Gastroesophageal sphincter (tissue), 3 donors: ENCODE measurements at regions not wholly inside any gene's neighbourhood (a gene's known extent, or its start where the extent isn't known, plus 50 kb on each side); places are given as distances from the start of the nearest gene placed in this dataset.

ENCODE experiments used
- POLR2A ChIP-seq, 2 donors: fragments of 450-650 bp; IDR thresholded peaks; one replicate each; pipeline ENCODE4 v1.6.1; 2017; ENCODE audit warnings: antibody characterized with exemption in 2 of 2, mild to moderate bottlenecking in 2 of 2, moderate library complexity in 1 of 2
- POLR2AphosphoS5 ChIP-seq: sonication (generic); formaldehyde crosslinking; IDR thresholded peaks from one replicate; pipeline ENCODE4 v1.6.1; 2017; ENCODE audit warnings: antibody characterized with exemption
- TF ChIP-seq, protein P1 (sequence below), 4 experiments: fragments of 200-600 bp in 2 of 4; fragments of 450-650 bp in 2 of 4; sonication (generic) in 1 of 4; IDR thresholded peaks; one replicate each; pipeline ENCODE4 v1.5.1; 2017 to 2019; ENCODE audit warnings: antibody characterized with exemption in 4 of 4, mild to moderate bottlenecking in 2 of 4, moderate library complexity in 2 of 4

DNA sequence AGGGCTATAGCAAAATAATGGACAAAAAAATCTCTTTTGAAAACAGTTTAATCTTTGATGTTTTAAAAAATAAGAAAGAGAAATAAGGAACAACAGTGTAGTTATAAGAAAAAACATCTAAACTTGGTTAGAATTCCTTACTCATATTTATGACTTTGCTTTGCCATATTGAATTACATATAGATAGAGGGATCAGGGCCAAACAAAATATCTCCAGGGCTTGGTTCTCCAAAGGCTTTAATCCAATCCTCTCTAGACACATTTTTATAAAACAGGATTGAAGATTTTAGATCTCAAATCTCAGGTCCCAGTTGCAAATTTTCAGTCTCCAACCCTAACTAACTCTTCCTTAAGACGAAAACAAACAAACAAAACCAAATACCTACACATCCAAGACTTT lies 72.6 kb upstream of the RHOBTB1 start:
- TF ChIP-seq, protein P1, sequence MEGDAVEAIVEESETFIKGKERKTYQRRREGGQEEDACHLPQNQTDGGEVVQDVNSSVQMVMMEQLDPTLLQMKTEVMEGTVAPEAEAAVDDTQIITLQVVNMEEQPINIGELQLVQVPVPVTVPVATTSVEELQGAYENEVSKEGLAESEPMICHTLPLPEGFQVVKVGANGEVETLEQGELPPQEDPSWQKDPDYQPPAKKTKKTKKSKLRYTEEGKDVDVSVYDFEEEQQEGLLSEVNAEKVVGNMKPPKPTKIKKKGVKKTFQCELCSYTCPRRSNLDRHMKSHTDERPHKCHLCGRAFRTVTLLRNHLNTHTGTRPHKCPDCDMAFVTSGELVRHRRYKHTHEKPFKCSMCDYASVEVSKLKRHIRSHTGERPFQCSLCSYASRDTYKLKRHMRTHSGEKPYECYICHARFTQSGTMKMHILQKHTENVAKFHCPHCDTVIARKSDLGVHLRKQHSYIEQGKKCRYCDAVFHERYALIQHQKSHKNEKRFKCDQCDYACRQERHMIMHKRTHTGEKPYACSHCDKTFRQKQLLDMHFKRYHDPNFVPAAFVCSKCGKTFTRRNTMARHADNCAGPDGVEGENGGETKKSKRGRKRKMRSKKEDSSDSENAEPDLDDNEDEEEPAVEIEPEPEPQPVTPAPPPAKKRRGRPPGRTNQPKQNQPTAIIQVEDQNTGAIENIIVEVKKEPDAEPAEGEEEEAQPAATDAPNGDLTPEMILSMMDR (IDR thresholded peaks at IDR 0.05) = no peak
- TF ChIP-seq POLR2A (IDR thresholded peaks at IDR 0.05) (no peak), POLR2AphosphoS5 (no peak)
